ENCODE measurements at regions not wholly inside any gene's neighbourhood (a gene's known extent, or its start where the extent isn't known, plus 50 kb on each side); places are given as distances from the start of the nearest gene placed in this dataset.

DNA sequence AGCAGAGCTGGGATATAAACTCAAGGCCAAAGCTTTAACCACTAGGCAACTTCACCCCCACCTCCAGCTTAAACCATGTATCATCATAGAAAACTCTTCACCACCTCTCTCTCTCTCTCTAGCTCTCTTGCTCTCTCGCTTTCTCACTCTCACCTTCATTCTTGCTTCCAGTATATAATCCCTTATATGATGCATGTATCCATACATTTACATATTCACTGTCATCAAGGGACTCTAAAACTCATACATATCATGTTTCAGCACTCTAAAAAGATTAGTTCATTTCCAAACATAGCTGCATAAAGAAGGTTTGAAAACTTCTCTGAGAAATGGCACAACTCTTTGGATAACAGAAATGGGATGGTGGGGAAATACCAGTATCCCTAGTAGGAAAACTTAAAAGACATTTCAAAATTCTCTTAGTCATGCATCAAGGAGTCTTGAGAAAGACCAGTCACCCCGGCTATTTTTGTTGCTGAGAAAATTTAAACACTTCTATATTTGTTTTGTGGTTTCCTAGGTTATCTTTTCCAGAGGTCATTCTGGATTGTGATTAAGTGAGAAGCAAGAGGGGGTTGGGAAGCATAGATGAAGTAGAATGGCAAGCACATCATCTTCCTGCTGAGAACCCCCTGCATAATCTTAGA lies 447.8 kb upstream of the THBS1 start:
- Mint-ChIP-seq H3K4me1 (no peaks in the 10 kb centered on the region), H3K27me3 (peaks cover 12% of the 10 kb centered on the region)
- no peak for ATAC-seq (replicated peaks)

DNA sequence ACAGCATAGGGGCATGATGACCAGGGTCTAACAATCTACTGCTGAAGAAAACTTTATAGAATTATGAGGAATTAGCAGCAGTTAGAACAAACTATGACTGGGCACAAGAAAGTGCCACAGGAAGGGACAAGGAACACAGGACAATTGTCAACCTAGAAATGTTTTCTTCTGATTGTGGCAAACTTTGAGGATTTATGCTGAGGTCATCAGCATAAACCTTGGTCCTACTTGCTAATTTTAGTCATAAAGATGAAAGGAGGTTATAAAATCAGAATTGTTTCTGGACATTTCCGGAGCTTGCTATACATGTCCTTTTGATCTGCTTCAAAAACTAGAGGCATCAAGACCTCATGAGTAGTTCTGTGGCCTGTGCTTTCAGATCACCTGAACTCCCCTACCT lies 446.6 kb upstream of the THBS1 start:
- Mint-ChIP-seq H3K27ac (no peak overlapping the region), H3K27me3 (peaks cover 15% of the 10 kb centered on the region), H3K9me3 (no peaks in the 10 kb centered on the region), H3K36me3 (ENCODE audit: low read depth) (no peaks in the 10 kb centered on the region), H3K4me3 (no peak overlapping the region), H3K4me1 (no peaks in the 10 kb centered on the region)
- no peak for ATAC-seq (replicated peaks)

More for the DNA sequence above, 447.8 kb upstream of the THBS1 start:
- Mint-ChIP-seq H3K4me3 (no peak overlapping the region), H3K27ac (no peak overlapping the region), H3K9me3 (no peaks in the 10 kb centered on the region), H3K36me3 (ENCODE audit: low read depth) (no peaks in the 10 kb centered on the region)

DNA sequence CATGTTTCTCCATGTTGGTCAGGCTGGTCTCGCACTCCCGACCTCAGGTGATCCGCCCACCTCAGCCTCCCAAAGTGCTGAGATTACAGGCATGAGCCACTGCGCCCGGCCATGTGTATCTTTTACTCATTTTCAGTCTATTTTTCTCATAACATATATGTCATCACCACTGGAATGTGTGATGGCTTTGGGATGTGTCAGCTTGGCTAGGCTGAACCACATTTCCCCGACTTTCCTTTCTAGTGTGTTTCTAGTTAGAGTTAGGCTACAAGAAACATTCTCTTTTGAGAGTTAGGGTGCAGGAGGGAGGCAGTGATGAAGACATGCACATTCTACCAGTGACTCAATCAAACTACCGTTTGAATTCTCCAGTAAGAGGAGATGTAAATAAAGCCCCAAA lies 444.9 kb upstream of the THBS1 start:
- Mint-ChIP-seq H3K27ac (no peak overlapping the region), H3K36me3 (ENCODE audit: low read depth) (no peaks in the 10 kb centered on the region), H3K27me3 (peaks cover 18% of the 10 kb centered on the region), H3K9me3 (no peaks in the 10 kb centered on the region), H3K4me3 (no peak overlapping the region), H3K4me1 (no peaks in the 10 kb centered on the region)
- ATAC-seq (replicated peaks) = no peak

DNA sequence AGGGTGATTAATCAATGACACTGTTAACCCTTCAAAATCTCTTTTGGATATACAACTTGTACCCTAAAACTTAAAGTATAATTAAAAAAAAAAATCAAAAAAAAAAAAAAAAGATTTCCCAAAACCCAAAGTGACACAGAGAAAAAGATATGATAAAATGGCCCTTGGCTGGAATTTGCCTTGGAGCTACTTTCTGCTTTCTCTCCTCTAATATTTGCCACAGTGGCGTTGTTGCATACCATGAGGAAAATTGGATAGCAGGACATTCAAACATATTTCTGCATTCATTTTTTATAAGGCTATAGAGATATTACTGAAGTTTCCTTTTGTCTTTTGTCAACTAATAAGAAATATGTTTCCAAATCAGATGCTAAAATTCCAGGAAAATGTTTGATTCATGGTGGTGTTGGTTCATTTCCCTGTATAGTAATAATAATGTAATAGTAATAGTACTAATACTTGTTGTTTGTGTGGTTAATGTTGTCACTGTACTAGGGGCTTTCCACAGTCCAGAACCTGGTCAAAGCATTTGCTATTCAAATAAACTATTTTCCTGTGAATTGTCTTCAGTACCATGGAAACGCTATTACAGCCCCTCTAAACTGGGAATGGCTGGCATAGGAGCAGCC lies 441.3 kb upstream of the THBS1 start:
- no peak overlapping the region for H3K4me3 Mint-ChIP-seq
- no peaks in the 10 kb centered on the region for H3K9me3 Mint-ChIP-seq
- peaks cover 10% of the 10 kb centered on the region for H3K27me3 Mint-ChIP-seq
- H3K36me3 Mint-ChIP-seq (ENCODE audit: low read depth) = no peaks in the 10 kb centered on the region
- no peak overlapping the region for H3K27ac Mint-ChIP-seq
- peaks cover 6% of the 10 kb centered on the region for H3K4me1 Mint-ChIP-seq
- ATAC-seq (replicated peaks) = peak; percentile 6

DNA sequence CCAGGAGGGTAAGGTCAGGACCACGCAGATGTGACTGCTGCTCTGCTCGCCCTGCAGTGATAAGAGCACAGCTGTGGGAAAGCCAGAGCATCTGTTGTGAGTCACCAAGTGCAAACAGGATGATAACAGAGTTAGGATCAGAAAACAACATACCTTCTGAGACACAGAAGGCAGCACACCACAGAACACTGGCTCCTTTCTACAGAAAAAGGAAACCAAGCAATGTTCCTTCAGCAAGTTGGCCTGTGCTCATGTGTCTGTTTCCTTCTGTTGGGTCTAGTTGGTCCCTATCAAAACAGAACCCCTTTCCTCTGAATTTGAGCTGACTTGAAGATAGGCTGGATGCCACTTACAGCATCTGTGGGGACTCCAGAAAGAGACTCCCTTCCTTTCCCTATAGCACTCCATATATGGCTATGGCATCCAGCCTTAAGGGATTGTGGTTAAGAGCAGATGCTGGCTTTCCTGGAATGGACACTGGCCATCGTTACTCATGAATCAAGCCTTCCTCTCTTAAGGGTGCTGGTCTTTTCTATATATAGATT lies 440.7 kb upstream of the THBS1 start:
- Mint-ChIP-seq H3K9me3 (no peaks in the 10 kb centered on the region), H3K4me1 (peaks cover 8% of the 10 kb centered on the region), H3K4me3 (no peak overlapping the region), H3K27ac (no peak overlapping the region), H3K36me3 (ENCODE audit: low read depth) (no peaks in the 10 kb centered on the region), H3K27me3 (peaks cover 10% of the 10 kb centered on the region)
- peak; percentile 69 for ATAC-seq (replicated peaks)

DNA sequence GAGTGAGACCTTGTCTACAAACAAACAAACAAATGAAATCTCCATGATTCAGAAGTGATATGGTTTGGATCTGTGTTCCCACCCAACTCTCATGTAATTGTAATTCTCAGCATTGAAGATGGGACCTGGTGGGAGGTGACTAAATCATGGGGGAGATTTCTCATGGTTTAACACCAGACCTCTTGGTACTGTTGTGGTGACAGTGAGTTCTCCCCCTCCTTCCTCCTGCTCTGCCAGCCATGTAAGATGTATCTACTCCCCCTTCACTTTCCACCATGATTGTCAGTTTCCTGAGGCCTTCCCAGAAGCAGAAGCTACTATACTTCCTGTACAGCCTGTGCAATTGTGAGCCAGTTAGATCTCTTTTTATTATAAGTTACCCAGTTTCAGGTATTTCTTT lies 438.4 kb upstream of the THBS1 start:
- Mint-ChIP-seq H3K4me3 (no peak overlapping the region), H3K27me3 (peaks cover 10% of the 10 kb centered on the region), H3K27ac (no peak overlapping the region), H3K4me1 (peaks cover 8% of the 10 kb centered on the region), H3K36me3 (ENCODE audit: low read depth) (no peaks in the 10 kb centered on the region), H3K9me3 (no peaks in the 10 kb centered on the region)
- ATAC-seq (replicated peaks) = peak; percentile 51

DNA sequence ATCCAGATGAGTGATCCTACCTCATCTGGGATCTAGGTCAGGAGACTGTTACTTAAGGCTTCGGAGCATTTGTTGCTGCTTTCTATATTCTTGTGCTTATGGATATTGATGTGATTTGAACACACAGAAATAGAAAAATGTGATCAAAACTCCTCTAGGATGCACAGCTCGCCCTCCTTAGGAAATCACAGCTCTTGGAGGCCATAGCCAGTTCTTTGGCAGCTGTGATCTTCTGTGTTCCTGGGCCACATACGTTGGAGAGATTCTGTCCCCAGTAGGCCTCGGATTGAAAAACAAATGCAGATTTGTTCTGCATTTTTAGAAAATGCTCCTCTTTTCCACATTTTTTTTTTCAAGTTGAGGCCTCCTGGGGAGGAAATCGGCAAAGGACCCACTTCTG lies 437.4 kb upstream of the THBS1 start:
- Mint-ChIP-seq H3K9me3 (no peaks in the 10 kb centered on the region), H3K4me1 (peaks cover 8% of the 10 kb centered on the region), H3K27me3 (peaks cover 10% of the 10 kb centered on the region), H3K27ac (no peak overlapping the region), H3K36me3 (ENCODE audit: low read depth) (no peaks in the 10 kb centered on the region), H3K4me3 (no peak overlapping the region)
- no peak for ATAC-seq (replicated peaks)

DNA sequence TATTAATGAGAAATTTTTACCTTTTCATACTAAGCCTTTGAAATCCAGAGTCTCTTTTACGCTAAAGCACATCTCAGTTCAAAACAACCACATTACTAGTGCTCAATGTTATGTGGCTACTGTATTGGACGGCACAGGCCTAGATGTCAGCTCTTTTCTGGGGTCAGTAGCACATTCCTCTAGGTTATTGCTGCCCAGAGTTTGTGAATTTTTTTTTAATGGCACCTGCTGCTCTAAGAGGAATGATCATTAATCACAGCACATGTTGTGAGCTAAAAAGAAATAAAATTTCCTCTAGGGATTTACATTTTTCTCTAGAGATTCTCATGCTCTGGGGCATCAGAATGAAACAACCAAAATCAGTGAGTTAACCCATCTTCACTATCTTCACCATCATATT lies 436.8 kb upstream of the THBS1 start:
- H3K27me3 Mint-ChIP-seq = peaks cover 11% of the 10 kb centered on the region

DNA sequence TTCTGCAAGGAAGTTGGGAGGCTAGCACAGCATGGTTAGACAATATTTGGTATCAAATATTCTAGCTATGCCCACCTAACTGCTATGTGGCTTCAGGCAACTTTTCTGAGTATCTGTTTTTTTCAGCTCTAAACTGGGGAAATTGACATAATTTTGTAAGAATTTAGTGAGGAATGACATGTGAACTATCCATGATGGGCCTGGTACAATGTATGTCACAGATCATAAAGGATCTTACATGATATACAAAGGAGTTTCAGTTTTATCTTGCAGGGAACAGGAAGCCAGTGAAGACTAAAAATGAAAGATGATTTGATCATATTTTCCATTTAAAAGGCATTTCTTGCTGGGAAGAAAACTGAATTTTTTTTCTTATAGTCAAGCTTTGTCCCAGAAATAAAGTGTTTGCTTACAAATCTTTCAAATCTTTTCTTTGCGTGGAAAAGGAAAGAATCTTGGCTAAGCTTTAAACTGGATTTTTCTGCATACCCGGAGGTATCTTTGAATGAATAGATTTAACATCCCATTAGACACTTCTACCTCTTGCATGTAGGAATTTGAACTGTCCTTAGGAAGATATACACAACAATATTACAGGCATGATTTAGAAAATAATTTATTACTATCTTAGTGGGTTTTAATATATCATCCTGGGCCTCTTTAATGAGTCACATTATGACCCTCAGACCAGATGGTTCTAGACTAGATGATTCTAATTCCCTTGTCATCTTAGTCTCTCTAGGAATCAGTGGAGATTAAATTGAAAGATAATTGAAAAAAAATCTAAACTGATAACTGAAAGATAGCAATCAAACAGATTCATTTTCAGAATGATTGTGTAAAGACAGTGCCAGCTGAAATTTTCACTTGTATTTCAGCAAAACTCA lies 436.0 kb upstream of the THBS1 start:
- Mint-ChIP-seq H3K27ac (peak overlapping the region; percentile 23), H3K9me3 (no peaks in the 10 kb centered on the region), H3K4me1 (peaks cover 8% of the 10 kb centered on the region), H3K27me3 (peaks cover 15% of the 10 kb centered on the region), H3K4me3 (no peak overlapping the region), H3K36me3 (ENCODE audit: low read depth) (no peaks in the 10 kb centered on the region)
- peak; percentile 47 for ATAC-seq (replicated peaks)

More for the DNA sequence above, 436.8 kb upstream of the THBS1 start:
- Mint-ChIP-seq H3K4me3 (no peak overlapping the region), H3K36me3 (ENCODE audit: low read depth) (no peaks in the 10 kb centered on the region), H3K27ac (peak overlapping the region; percentile 23), H3K4me1 (peaks cover 8% of the 10 kb centered on the region), H3K9me3 (no peaks in the 10 kb centered on the region)
- no peak for ATAC-seq (replicated peaks)

DNA sequence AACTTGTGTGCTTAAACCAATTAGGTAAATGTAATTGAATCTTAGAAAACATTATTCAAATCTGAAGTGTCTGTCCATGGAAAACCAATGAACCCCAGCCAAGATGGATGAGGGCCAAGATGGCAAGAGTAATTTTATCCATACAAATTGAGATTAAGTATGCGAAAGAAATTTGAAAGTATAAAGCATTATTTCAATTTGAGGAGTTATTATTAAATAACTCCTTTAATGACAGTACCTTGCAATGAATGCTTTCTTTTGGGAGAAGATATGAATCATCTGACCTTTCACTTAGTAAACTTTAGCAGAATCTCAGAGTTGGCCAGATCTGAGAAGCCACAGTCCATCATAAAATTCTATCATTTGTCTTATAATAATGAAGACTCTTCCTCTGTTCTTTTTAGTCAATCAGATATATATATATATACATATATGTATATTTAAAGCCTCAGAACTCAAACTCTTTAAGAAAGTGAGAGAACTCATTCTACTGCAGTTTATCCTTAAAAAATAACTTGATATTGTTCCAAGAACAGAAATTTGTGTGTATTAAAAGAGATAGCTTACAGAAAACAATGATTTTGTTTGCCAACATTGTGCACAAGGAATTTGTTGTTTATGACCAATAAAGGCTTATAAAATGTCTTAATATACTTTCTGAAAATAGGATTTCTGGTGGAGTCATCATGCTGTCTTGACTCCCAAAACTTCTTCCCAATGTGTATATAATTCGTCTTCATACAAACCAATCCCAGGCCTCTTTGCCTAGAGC lies 434.8 kb upstream of the THBS1 start:
- ATAC-seq (replicated peaks) = no peak
- H3K36me3 Mint-ChIP-seq (ENCODE audit: low read depth) = no peaks in the 10 kb centered on the region
- H3K27ac Mint-ChIP-seq = no peak overlapping the region
- peaks cover 8% of the 10 kb centered on the region for H3K4me1 Mint-ChIP-seq
- no peak overlapping the region for H3K4me3 Mint-ChIP-seq
- H3K27me3 Mint-ChIP-seq = peaks cover 11% of the 10 kb centered on the region
- H3K9me3 Mint-ChIP-seq = no peaks in the 10 kb centered on the region

DNA sequence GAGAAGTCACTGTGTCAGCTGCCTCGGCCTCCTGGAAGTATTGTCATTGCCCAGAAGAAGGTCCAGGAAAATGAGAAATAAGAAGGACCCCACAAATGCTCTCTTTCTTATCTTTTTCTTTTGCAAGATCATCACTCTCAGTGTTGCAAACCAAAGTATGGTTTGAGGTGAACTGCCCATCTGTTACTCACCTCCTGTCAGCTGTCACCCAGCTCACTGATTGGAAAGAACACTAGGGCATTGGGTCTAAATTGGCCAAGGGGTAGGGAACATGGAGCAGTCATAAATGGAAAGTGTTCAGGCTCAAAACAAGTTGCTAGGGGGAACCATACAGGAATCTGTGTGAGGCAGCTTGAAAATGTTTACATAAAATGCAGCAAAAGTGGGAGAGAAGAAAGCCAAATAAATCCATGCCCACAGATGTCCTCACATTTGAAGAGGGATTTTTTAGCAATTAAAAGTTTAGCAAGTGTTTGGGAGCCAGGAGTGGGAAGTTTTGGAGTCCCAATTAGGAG lies 431.2 kb upstream of the THBS1 start:
- no peak overlapping the region for H3K27ac Mint-ChIP-seq
- H3K4me3 Mint-ChIP-seq = no peak overlapping the region
- H3K36me3 Mint-ChIP-seq (ENCODE audit: low read depth) = no peaks in the 10 kb centered on the region
- peaks cover 10% of the 10 kb centered on the region for H3K27me3 Mint-ChIP-seq
- peaks cover 1% of the 10 kb centered on the region for H3K4me1 Mint-ChIP-seq
- H3K9me3 Mint-ChIP-seq = no peaks in the 10 kb centered on the region
- no peak for ATAC-seq (replicated peaks)

DNA sequence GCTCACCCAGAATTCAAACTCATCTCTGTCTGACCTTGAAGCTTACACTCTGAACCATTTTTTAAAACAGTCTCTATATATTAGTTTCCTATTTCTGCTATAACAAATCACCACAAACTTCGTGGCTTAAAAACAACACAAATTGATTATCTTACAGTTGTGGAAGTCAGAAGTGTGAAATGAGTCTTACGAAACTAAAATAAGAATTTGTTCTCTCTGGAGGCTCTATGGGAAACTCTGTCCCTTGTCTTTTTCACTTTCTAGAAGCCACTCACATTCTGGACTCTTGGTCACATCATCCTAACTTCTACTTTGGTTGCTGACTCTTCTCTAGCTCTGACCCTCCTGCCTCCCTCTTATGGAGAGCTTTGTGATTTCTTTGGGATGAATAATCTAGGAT lies 429.3 kb upstream of the THBS1 start:
- Mint-ChIP-seq H3K27me3 (peaks cover 13% of the 10 kb centered on the region), H3K36me3 (ENCODE audit: low read depth) (no peaks in the 10 kb centered on the region), H3K4me3 (no peak overlapping the region), H3K4me1 (no peaks in the 10 kb centered on the region), H3K9me3 (no peaks in the 10 kb centered on the region), H3K27ac (no peak overlapping the region)
- no peak for ATAC-seq (replicated peaks)

DNA sequence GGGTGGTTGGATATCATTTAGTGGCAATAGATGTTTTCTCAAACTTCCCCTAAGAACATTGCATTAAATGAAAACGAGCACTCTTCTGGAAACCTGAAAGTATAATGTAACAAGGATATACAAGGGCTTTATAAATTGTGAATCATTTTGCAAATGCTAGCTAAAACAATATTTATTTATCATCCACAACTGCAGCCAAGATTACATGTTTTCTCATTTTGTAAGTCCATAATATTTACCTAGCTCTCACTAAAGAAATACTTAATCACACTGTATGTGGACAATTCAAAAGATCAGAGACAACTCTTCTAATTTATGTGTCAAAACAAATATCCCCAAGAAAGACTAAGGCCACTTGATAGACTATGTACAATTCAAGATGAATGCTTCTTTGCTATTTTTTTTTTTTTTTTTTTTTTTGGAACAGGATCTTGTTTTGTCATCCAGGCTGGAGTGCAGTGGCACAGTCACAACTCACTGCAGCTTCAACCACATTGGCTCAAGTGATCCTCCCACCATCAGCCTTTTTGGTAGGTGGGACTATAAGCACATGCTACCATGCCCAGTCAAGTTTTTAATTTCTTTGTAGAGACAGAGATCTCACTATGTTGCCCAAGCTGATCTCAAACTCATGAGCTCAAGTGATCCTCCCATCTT lies 427.7 kb upstream of the THBS1 start:
- Mint-ChIP-seq H3K27ac (no peak overlapping the region), H3K4me1 (no peaks in the 10 kb centered on the region), H3K27me3 (peaks cover 15% of the 10 kb centered on the region), H3K9me3 (no peaks in the 10 kb centered on the region), H3K36me3 (ENCODE audit: low read depth) (no peaks in the 10 kb centered on the region), H3K4me3 (no peak overlapping the region)
- no peak for ATAC-seq (replicated peaks)
